Ovary (tissue), 3 donors: ENCODE measurements at regions not wholly inside any gene's neighbourhood (a gene's known extent, or its start where the extent isn't known, plus 50 kb on each side); places are given as distances from the start of the nearest gene placed in this dataset.

Experiments used
- CTCF ChIP-seq, 3 donors: fragments of 450-650 bp in 2 of 3; fragments of 200-600 bp in 1 of 3; IDR thresholded peaks; one replicate each; pipeline versions ENCODE4 v1.5.1 to v1.8.0; 2016 to 2022; ENCODE audit warnings: antibody characterized with exemption in 3 of 3, mild to moderate bottlenecking in 1 of 3
- POLR2A ChIP-seq: fragments of 450-650 bp; IDR thresholded peaks from one replicate; pipeline ENCODE4 v1.6.1; 2017; ENCODE audit warnings: antibody characterized with exemption, mild to moderate bottlenecking, moderate library complexity
- donor health status: DM: no; HTN: no; CAD: no.

- TF ChIP-seq CTCF (IDR thresholded peaks at IDR 0.05), result no peak
- TF ChIP-seq POLR2A, result no peak
Observed at GRCh38 chr6:140108167-140108566, 733.7 kb upstream of the CITED2 start.
